ENCODE measurements at regions not wholly inside any gene's neighbourhood (a gene's known extent, or its start where the extent isn't known, plus 50 kb on each side); places are given as distances from the start of the nearest gene placed in this dataset.

DNA sequence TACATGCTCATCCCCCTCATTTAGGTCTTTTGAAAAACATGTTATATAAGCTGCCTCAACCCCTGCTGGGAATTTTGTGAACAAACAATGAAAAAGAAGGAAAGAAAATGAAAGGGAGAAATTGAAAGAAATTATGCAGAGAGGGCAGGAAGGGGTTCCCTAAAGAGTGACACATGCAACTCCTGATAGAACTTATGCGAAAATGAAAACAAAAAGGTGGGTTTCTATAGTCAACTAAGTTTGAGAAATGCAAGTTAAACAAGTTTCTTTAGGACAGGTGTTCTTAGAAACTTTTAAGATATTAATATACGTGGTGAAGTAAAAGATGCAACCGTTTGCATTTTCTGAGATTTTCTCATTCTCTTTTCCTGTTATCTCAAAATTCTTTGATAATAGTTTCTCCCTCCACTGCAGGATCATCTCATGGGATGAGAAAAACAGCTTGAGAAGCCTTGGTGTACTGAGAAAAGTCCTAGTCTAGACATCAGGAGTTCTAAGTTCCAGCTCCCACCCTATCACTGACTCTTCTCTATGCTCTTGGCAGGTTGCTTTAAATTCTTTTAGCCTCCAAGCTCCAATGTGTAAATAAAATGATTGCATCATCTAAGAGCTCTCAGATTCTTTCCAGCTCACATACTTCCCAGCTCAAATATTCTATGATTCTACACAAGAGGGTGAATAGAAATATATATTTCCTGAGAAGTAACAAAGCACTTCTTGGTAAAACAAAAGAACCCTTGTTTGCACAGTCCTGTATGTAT lies 109.2 kb downstream of the FAM76B start:
- H3K27ac Mint-ChIP-seq = peak overlapping the region; percentile 19
- H3K36me3 Mint-ChIP-seq (ENCODE audit: low read depth) = peaks cover 10% of the 10 kb centered on the region
- H3K9me3 Mint-ChIP-seq = no peaks in the 10 kb centered on the region
- H3K4me3 Mint-ChIP-seq = no peak overlapping the region
- peaks cover 57% of the 10 kb centered on the region for H3K4me1 Mint-ChIP-seq (ENCODE audit: low read depth)
- no peaks in the 10 kb centered on the region for H3K27me3 Mint-ChIP-seq (ENCODE audit: low read depth)

DNA sequence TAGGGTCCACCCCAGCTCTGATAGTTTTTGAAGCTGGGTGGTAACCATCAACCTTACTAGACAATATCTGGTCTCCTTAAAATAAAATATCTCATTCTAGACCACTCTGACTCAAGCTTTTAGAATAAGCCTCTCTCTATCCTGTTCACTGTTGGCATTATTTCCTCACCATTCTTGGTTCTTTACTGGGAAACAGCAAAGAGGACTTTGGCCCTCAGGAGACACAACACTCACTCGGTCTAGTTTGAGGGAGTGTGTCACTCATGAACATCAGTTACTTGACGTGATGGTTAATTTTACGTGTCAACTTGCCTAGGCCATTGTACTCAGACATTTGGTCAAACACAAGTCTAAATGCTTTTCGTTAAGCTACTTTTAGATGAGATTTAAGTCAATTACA lies 110.6 kb downstream of the FAM76B start:
- H3K36me3 Mint-ChIP-seq (ENCODE audit: low read depth) = peaks cover 8% of the 10 kb centered on the region
- no peaks in the 10 kb centered on the region for H3K27me3 Mint-ChIP-seq (ENCODE audit: low read depth)
- H3K4me3 Mint-ChIP-seq = no peak overlapping the region
- H3K27ac Mint-ChIP-seq = no peak overlapping the region
- no peaks in the 10 kb centered on the region for H3K9me3 Mint-ChIP-seq
- peaks cover 54% of the 10 kb centered on the region for H3K4me1 Mint-ChIP-seq (ENCODE audit: low read depth)

DNA sequence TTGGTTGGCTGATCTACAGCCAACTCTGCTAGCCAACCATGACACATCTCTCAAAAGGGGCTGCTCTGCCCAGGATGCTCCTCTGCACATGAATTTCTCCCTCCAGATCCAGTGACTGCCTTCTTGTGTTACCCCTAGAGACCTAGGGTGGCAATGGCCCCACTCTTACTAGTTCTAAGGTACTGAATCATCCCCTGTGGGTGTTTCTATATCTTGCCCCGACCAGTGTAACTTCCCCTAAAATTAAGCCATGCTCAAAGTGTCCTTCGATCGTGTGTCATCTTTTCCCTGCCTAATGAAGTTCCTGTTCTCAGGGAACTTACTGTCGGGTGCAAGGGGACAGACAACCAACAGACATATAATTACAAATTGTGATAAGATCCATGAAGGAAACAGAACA lies 113.3 kb downstream of the FAM76B start:
- H3K36me3 Mint-ChIP-seq (ENCODE audit: low read depth) = peaks cover 5% of the 10 kb centered on the region
- no peak overlapping the region for H3K27ac Mint-ChIP-seq
- no peaks in the 10 kb centered on the region for H3K9me3 Mint-ChIP-seq
- no peak overlapping the region for H3K4me3 Mint-ChIP-seq
- H3K27me3 Mint-ChIP-seq (ENCODE audit: low read depth) = no peaks in the 10 kb centered on the region
- peaks cover 30% of the 10 kb centered on the region for H3K4me1 Mint-ChIP-seq (ENCODE audit: low read depth)

DNA sequence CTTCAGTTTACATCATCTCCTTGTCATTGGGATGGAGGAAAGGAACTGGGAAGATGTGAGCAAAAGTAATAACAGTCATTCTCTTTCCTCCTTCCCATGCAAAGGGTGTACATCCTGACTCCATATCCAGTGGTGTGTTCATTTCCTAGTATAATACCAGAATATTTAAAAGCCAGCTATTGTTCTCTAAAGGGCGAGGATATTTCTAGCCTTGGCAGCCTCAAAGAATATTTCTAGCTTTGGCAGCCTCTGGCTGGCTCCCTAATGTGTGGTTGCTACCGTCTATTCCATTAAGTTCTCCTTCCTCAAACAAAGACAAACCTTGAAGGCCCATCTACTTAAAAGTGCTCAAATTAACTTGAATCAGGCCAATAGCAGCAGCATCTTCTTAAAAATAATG lies 114.0 kb downstream of the FAM76B start:
- no peak overlapping the region for H3K4me3 Mint-ChIP-seq
- peaks cover 6% of the 10 kb centered on the region for H3K36me3 Mint-ChIP-seq (ENCODE audit: low read depth)
- no peaks in the 10 kb centered on the region for H3K27me3 Mint-ChIP-seq (ENCODE audit: low read depth)
- H3K4me1 Mint-ChIP-seq (ENCODE audit: low read depth) = peaks cover 23% of the 10 kb centered on the region
- H3K27ac Mint-ChIP-seq = no peak overlapping the region
- H3K9me3 Mint-ChIP-seq = peaks cover 3% of the 10 kb centered on the region

DNA sequence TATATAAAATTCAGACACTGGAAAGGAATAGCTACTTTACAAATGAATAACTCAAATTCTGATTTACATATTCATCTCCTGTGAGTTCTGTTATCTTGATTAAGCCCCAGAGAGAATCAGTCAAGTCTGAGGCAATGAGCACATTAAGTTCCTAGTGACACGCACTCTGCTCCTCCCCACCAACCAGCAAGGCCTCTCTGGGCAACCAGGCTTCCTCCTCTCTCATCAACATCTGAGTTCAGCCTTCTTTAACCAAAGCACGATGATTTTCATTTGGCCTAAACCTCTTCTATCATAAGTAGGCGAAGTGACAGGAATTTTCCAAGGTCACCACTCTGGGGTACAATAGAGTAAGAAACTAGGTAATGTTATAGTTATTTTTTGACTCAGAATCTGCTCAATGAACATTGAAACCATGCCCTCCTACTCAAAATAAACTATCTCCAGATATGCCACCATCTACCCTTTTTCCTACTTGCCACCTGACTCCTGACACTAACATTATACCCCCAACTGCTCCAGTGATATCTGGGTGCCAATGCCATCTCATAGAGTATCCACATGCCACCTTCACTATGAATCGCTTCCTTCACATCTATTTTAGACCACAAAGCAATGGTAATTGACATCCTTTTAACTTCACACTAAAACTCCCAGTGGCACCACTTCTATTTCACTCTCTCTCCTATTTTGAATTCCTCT lies 114.8 kb downstream of the FAM76B start:
- Mint-ChIP-seq H3K36me3 (ENCODE audit: low read depth) (peaks cover 6% of the 10 kb centered on the region), H3K4me1 (ENCODE audit: low read depth) (peaks cover 16% of the 10 kb centered on the region), H3K9me3 (peaks cover 3% of the 10 kb centered on the region)

DNA sequence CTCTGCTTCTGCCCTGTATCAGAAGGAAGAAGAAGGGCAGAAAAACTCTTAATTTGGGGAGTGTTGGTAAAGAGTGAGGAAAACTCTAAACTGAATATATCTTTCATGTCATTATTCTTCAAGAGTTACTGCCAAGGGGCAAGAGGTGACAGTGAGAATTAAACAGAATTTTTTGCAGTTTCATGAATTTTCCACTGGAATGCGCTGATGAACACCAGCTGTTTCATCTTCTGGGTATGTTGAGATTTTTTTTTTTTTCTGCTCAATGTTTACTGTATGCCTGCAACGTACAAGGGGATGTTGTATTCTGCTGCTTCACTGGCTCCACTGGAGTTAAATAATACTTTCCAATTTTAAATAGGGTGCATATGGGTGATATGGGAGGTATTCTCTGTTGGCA lies 117.8 kb downstream of the FAM76B start:
- Mint-ChIP-seq H3K27ac (no peak overlapping the region), H3K27me3 (ENCODE audit: low read depth) (no peaks in the 10 kb centered on the region), H3K9me3 (peaks cover 8% of the 10 kb centered on the region), H3K36me3 (ENCODE audit: low read depth) (peaks cover 6% of the 10 kb centered on the region), H3K4me1 (ENCODE audit: low read depth) (peaks cover 10% of the 10 kb centered on the region), H3K4me3 (no peak overlapping the region)

More for the DNA sequence above, 114.8 kb downstream of the FAM76B start:
- Mint-ChIP-seq H3K27me3 (ENCODE audit: low read depth) (no peaks in the 10 kb centered on the region), H3K4me3 (no peak overlapping the region), H3K27ac (no peak overlapping the region)

DNA sequence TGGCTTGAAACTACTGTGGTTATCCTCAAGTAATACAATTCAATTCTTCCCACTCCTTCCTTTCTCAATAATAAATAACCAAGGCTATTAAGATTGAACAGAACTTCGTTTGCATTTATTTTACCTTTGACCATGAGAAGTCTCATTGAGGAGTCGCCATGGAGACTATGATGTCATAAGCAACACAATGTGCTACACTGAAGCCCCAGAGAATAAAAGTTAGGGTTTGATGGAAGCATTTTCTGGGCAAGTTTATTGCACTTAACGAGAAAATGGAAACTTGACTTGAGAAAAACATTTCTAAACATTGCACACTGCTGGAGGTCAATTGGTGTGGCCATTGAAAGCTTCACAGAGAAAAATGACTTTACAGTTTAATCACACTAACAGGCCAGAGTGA lies 121.5 kb downstream of the FAM76B start:
- peaks cover 33% of the 10 kb centered on the region for H3K9me3 Mint-ChIP-seq
- no peak overlapping the region for H3K27ac Mint-ChIP-seq

DNA sequence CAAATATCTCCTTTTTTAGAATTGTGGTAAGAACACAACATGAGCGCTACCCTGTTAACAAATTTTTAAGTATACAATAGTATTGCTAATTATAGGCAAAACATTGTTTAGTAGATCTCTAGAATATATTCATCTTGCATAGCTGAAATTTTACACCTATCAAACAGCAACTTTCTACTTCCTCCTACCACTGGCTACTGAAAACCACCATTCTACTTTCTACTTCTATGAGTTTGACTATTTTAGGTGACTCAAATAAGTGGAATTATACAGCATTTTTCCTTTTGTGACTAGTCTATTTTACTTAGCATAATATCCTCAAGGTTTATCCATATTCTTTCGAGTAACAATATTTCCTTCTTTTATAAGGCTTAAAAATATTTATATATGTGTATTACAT lies 128.4 kb downstream of the FAM76B start:
- Mint-ChIP-seq H3K4me3 (no peak overlapping the region), H3K27ac (no peak overlapping the region), H3K9me3 (peaks cover 33% of the 10 kb centered on the region), H3K36me3 (ENCODE audit: low read depth) (peaks cover 8% of the 10 kb centered on the region), H3K27me3 (ENCODE audit: low read depth) (peaks cover 8% of the 10 kb centered on the region), H3K4me1 (ENCODE audit: low read depth) (peaks cover 13% of the 10 kb centered on the region)

More for the DNA sequence above, 121.5 kb downstream of the FAM76B start:
- Mint-ChIP-seq H3K36me3 (ENCODE audit: low read depth) (peaks cover 7% of the 10 kb centered on the region), H3K4me3 (no peak overlapping the region), H3K4me1 (ENCODE audit: low read depth) (no peaks in the 10 kb centered on the region), H3K27me3 (ENCODE audit: low read depth) (peaks cover 4% of the 10 kb centered on the region)

DNA sequence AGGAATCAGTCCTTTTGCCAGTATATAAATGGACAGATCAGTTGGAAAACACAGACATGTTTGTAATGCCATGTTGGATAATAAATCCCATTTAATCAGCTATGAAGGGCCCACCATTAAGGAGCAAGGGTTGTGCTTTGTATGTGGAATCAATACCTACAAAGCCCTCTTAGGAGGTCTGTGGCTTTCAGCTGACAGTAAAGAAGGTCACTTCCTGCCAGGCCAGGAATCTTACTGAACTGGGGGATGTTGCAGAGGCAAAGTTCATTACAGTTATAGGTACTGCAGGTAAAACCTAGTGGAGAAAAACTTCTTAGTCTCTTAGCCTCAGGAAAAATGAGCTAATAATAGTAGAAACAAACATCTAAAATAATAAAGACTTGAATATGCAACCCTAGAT lies 129.5 kb downstream of the FAM76B start:
- peaks cover 13% of the 10 kb centered on the region for H3K4me1 Mint-ChIP-seq (ENCODE audit: low read depth)
- no peak overlapping the region for H3K4me3 Mint-ChIP-seq
- peaks cover 23% of the 10 kb centered on the region for H3K9me3 Mint-ChIP-seq
- H3K27me3 Mint-ChIP-seq (ENCODE audit: low read depth) = peaks cover 6% of the 10 kb centered on the region
- H3K27ac Mint-ChIP-seq = no peak overlapping the region
- H3K36me3 Mint-ChIP-seq (ENCODE audit: low read depth) = peaks cover 4% of the 10 kb centered on the region

DNA sequence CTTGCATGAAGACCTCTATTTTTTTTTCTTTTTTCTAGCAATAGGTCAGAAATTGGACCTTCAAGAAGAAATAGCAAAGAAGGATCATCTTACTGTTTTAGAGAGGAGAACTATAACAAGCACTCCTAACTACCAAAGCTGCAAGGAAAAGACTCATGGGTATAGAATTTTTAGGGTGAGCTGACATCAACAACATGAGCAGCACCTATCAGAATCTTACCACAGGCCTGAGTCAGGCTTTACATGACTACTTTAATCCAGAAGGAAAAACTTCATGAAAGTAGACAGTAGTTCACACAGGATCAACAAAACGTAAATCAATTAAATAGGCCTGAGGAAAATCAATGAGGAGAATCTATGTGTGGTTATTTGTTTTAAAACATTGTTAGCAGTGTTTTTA lies 130.5 kb downstream of the FAM76B start:
- Mint-ChIP-seq H3K9me3 (peaks cover 13% of the 10 kb centered on the region), H3K4me3 (no peak overlapping the region), H3K27me3 (ENCODE audit: low read depth) (peaks cover 4% of the 10 kb centered on the region), H3K36me3 (ENCODE audit: low read depth) (peaks cover 2% of the 10 kb centered on the region), H3K27ac (no peak overlapping the region), H3K4me1 (ENCODE audit: low read depth) (peaks cover 13% of the 10 kb centered on the region)

DNA sequence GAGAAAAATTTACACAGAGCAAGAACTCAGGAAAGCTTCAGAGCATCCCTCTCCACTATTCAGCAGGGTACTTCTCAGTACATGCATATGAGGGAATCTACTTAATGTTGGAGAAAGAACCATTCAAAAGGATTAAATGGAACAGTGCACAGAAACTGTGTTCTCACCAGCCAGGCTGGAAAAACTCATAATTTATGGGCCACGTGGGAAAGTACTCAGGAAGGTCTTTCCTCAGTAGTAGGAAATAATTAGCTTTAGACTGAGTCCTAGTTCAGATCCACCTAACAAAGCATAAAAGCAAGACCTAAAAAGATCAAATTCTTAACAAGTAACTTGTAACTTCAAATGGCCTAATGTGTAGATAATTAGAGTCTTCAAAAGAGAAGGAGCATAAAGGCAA lies 134.0 kb downstream of the FAM76B start:
- Mint-ChIP-seq H3K4me1 (ENCODE audit: low read depth) (peaks cover 7% of the 10 kb centered on the region), H3K36me3 (ENCODE audit: low read depth) (peaks cover 2% of the 10 kb centered on the region), H3K9me3 (no peaks in the 10 kb centered on the region), H3K27ac (no peak overlapping the region), H3K27me3 (ENCODE audit: low read depth) (peaks cover 8% of the 10 kb centered on the region), H3K4me3 (no peak overlapping the region)

DNA sequence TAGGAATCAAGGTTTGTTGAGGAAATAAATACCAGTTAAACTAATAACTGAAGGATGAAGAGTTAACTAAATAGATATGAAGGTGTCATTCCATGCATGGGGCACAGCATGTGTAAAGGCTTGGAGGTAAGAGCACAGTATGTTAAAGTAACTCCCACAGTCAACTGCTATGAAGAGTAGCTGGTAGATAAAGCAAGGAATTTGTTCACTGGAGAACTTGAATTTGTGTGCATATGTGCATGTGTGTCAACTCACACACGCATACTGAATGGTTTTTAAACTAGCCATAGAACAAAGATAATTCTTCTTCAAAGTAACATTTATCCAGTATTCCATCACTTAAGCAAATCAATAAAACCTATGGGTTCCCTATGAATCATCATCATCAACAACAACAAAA lies 135.9 kb downstream of the FAM76B start:
- H3K27ac Mint-ChIP-seq = no peak overlapping the region
- peaks cover 2% of the 10 kb centered on the region for H3K36me3 Mint-ChIP-seq (ENCODE audit: low read depth)
- peaks cover 8% of the 10 kb centered on the region for H3K27me3 Mint-ChIP-seq (ENCODE audit: low read depth)
- no peaks in the 10 kb centered on the region for H3K4me1 Mint-ChIP-seq (ENCODE audit: low read depth)
- no peak overlapping the region for H3K4me3 Mint-ChIP-seq
- H3K9me3 Mint-ChIP-seq = no peaks in the 10 kb centered on the region

DNA sequence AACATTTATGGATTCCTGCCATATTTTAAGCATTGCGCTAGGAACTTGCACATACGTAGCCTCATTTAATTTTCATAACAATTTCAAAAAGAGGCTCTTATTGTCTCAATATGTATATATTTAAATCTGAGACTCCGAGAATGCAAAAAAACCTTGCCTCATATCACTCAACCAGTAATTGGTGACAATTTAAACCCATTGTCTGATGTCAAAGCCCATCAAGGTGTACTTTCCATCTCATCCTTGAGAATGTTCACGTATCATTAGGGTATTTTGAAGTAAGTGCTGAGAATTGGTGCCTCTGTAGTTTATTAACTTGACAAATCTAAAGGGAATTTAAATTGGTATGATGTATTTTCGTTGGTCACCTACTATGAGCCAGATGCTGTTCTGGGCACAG lies 136.5 kb downstream of the FAM76B start:
- Mint-ChIP-seq H3K4me1 (ENCODE audit: low read depth) (no peaks in the 10 kb centered on the region), H3K36me3 (ENCODE audit: low read depth) (no peaks in the 10 kb centered on the region), H3K9me3 (no peaks in the 10 kb centered on the region), H3K4me3 (no peak overlapping the region), H3K27ac (no peak overlapping the region), H3K27me3 (ENCODE audit: low read depth) (peaks cover 8% of the 10 kb centered on the region)

DNA sequence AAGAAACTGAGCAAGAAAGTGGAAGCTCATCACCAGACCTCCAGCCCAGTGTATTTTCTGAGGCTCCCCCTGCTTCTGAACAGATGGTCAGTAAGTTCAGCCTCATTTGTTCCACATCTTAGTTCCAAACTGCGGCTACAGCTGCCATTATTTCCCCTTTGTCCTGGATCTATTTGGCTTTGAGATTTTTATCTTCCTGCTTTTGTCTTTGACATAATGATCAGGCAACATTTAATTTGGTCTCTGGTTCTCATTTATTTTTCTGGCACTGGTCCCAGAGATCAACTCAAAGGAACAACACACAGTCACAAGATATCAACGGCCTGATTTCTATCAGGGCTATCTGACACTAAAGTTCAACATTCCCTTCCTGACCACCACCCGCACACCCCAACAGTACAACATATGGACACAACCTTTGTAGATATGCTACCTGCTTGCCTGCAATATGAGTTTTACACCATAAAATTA lies 137.5 kb downstream of the FAM76B start:
- Mint-ChIP-seq H3K4me3 (no peak overlapping the region), H3K27me3 (ENCODE audit: low read depth) (peaks cover 4% of the 10 kb centered on the region), H3K36me3 (ENCODE audit: low read depth) (no peaks in the 10 kb centered on the region), H3K4me1 (ENCODE audit: low read depth) (no peaks in the 10 kb centered on the region), H3K9me3 (peaks cover under 1% of the 10 kb centered on the region), H3K27ac (no peak overlapping the region)

DNA sequence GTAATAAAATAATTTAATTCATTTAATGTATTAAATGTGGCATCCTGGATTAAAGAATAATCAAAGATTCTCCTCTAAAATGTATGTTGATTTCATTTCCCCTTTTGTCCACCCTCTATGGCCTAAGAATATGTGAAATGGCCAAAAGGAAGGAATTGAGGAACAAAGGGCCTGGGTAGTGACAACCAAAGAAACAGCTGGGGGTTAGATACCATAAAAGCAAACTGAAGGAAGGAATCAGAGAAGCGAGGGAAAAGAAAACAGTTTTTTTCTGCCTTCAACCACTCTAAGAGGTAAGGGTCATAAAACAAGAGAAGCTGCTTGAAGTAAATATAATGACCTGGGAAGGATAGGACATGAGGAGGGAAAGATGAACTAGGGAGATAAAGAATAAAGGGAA lies 139.3 kb downstream of the FAM76B start:
- H3K27ac Mint-ChIP-seq = no peak overlapping the region
- H3K9me3 Mint-ChIP-seq = peaks cover 7% of the 10 kb centered on the region
- H3K4me3 Mint-ChIP-seq = no peak overlapping the region
- peaks cover 5% of the 10 kb centered on the region for H3K36me3 Mint-ChIP-seq (ENCODE audit: low read depth)
- H3K27me3 Mint-ChIP-seq (ENCODE audit: low read depth) = peaks cover 4% of the 10 kb centered on the region
- H3K4me1 Mint-ChIP-seq (ENCODE audit: low read depth) = no peaks in the 10 kb centered on the region

All from T-helper 1 cell treated with Interleukin-12 subunit alpha and Interleukin-12 subunit beta and Interleukin-4 antibody, amounts not matched to agents 30 μg/mL and 1 μg/mL, for 36 hours (primary cell).